Endothelial cell of umbilical vein (primary cell): ENCODE measurements at regions not wholly inside any gene's neighbourhood (a gene's known extent, or its start where the extent isn't known, plus 50 kb on each side); places are given as distances from the start of the nearest gene placed in this dataset.

Experiments
- BruUV-seq: library from RNA; stranded (reverse); fragments of 400-500 nt; replicated peaks from 2 replicates; lab custom pipeline; 2021; lab: Mats Ljungman, UMichigan
- CTCF ChIA-PET: fragments of 300-600, 350-600 bp; sonication (Branson Sonifier 250); formaldehyde crosslinking; loops from one replicate; lab custom pipeline; 2021; ENCODE audit warnings: antibody characterized with exemption, inconsistent platforms; lab: Charles Lee
- POLR2A ChIA-PET: fragments of 300-600, 350-600 bp; sonication (Branson Sonifier 250); formaldehyde crosslinking; loops from one replicate; lab custom pipeline; 2021; ENCODE audit warnings: antibody characterized with exemption, inconsistent platforms; lab: Charles Lee
- DNase-seq: peaks from one replicate; pipeline ENCODE4 v3.0.0-alpha.2; 2011; ENCODE audit warnings: low read depth, low spot score
- FAIRE-seq: peaks from 2 replicates; lab custom pipeline; 2011; peaks lifted over from hg19 to GRCh38; lab: Jason Lieb, UNC
- H2AFZ ChIP-seq: 2 replicates; pipeline ENCODE4 v1.6.0; 2012; ENCODE audit warnings: low read depth, low read length, control low read depth, inconsistent platforms
- H3K27ac ChIP-seq: 2 replicates; pipeline ENCODE4 v1.5.1; 2011; ENCODE audit warnings: low read depth, mild to moderate bottlenecking, control low read depth, low read length, moderate library complexity; ENCODE audit not compliant: insufficient read depth
- H3K27me3 ChIP-seq, 2 experiments: 2 replicates each; pipeline versions ENCODE4 v1.6.0 to v1.6.1; 2011; ENCODE audit warnings: low read length in 2 of 2, mixed read lengths in 1 of 2; ENCODE audit not compliant: control insufficient read depth in 2 of 2, insufficient read depth in 2 of 2
- H3K36me3 ChIP-seq, 2 experiments: 2 replicates in 1 of 2; 3 replicates in 1 of 2; pipeline ENCODE4 v1.5.1; 2011; ENCODE audit warnings: low read length in 2 of 2, mild to moderate bottlenecking in 1 of 2, moderate library complexity in 1 of 2; ENCODE audit not compliant: control insufficient read depth in 2 of 2, insufficient read depth in 2 of 2; ENCODE audit errors: extremely low read depth in 1 of 2
- H3K4me1 ChIP-seq: 3 replicates; pipeline ENCODE4 v1.5.1; 2011; ENCODE audit warnings: mild to moderate bottlenecking, low read length; ENCODE audit not compliant: control insufficient read depth, insufficient read depth; ENCODE audit errors: extremely low read depth
- H3K4me2 ChIP-seq: 2 replicates; pipeline ENCODE4 v1.6.1; 2011; ENCODE audit warnings: low read length, control low read depth, mixed read lengths; ENCODE audit not compliant: insufficient read depth
- H3K4me3 ChIP-seq, 3 experiments: fragments of 200-600 bp in 1 of 3; sonication (generic), shearing (Covaris generic) in 1 of 3; replicated peaks in 1 of 3; 2 replicates each; pipeline ENCODE4 v1.5.1; 2011 to 2016; ENCODE audit warnings: control low read depth in 3 of 3, low read length in 3 of 3, mild to moderate bottlenecking in 2 of 3, inconsistent platforms in 1 of 3, low read depth in 1 of 3, moderate library complexity in 1 of 3; ENCODE audit not compliant: insufficient read depth in 1 of 3
- H3K79me2 ChIP-seq: 2 replicates; pipeline ENCODE4 v1.6.0; 2012; ENCODE audit warnings: low read length, inconsistent platforms; ENCODE audit not compliant: control insufficient read depth, insufficient read depth
- H3K9ac ChIP-seq: replicated peaks from 2 replicates; pipeline ENCODE3; 2011; ENCODE audit warnings: low read length, control low read depth; ENCODE audit not compliant: insufficient read depth; ENCODE audit errors: extremely low read depth
- H3K9me1 ChIP-seq: replicated peaks from 3 replicates; pipeline ENCODE4 v1.6.0; 2011; ENCODE audit warnings: mild to moderate bottlenecking, low read length; ENCODE audit not compliant: control insufficient read depth, insufficient read depth; ENCODE audit errors: extremely low read depth
- H3K9me3 ChIP-seq: replicated peaks from 2 replicates; pipeline ENCODE4 v1.5.1; 2012; ENCODE audit warnings: low read length, inconsistent platforms; ENCODE audit not compliant: control insufficient read depth, insufficient read depth
- H4K20me1 ChIP-seq: replicated peaks from 2 replicates; pipeline ENCODE3; 2011; ENCODE audit warnings: mild to moderate bottlenecking, low read length; ENCODE audit not compliant: control insufficient read depth, insufficient read depth; ENCODE audit errors: extremely low read depth
- EZH2 ChIP-seq: IDR thresholded peaks from 2 replicates; pipeline ENCODE4 v1.6.1; 2012; ENCODE audit warnings: borderline replicate concordance, low read depth, mild to moderate bottlenecking, moderate library complexity, low read length, inconsistent platforms; ENCODE audit not compliant: severe bottlenecking
- FOS ChIP-seq: IDR thresholded peaks from 2 replicates; pipeline ENCODE4 v1.6.1; 2011; ENCODE audit warnings: mild to moderate bottlenecking, low read length, moderate library complexity, borderline replicate concordance; ENCODE audit not compliant: insufficient read depth
- GATA2 ChIP-seq: IDR thresholded peaks from 2 replicates; pipeline ENCODE4 v1.7.0; 2011; ENCODE audit warnings: low read depth, mild to moderate bottlenecking, moderate library complexity, mixed read lengths, low read length; ENCODE audit not compliant: insufficient read length, insufficient read depth
- JUN ChIP-seq: IDR thresholded peaks from 2 replicates; pipeline ENCODE4 v1.6.1; 2011; ENCODE audit warnings: borderline replicate concordance, low read depth; ENCODE audit not compliant: insufficient read length, insufficient read depth
- MYC ChIP-seq: IDR thresholded peaks from one replicate; pipeline ENCODE4 v1.6.1; 2011; ENCODE audit warnings: mild to moderate bottlenecking, low read depth, low read length
- POLR2A ChIP-seq: IDR thresholded peaks from 2 replicates; pipeline ENCODE4 v1.6.1; 2012; ENCODE audit warnings: low read depth, mild to moderate bottlenecking, control low read depth, low read length
- POLR2AphosphoS5 ChIP-seq: IDR thresholded peaks from 2 replicates; pipeline ENCODE4 v1.6.1; 2012; ENCODE audit warnings: low read depth, mild to moderate bottlenecking, control low read depth, low read length, moderate library complexity; ENCODE audit not compliant: insufficient read depth
- dilution Hi-C: fragments of 300-500 bp; cut with MboI; formaldehyde crosslinking; loops from one replicate; pipeline ENCODE4 v1.15.0; 2019; ENCODE audit warnings: low sequenced_read_pairs; ENCODE audit not compliant: extremely low pct_ligation_motif_present
- intact Hi-C: fragments of 100-400 bp; cut with micrococcal nuclease; formaldehyde crosslinking; loops from one replicate; pipeline ENCODE4 v1.10.0; 2022
- TF ChIP-seq, protein P1 (sequence below): IDR thresholded peaks from 2 replicates; pipeline ENCODE4 v1.6.1; 2011; ENCODE audit not compliant: insufficient read depth, insufficient read length
- TF ChIP-seq, protein P2 (sequence below), 2 donors: IDR thresholded peaks; 1 replicate in 1 of 2; 2 replicates in 1 of 2; pipeline ENCODE4 v1.5.1; 2011; ENCODE audit warnings: low read length in 2 of 2, mild to moderate bottlenecking in 2 of 2, moderate library complexity in 2 of 2, control low read depth in 1 of 2, inconsistent platforms in 1 of 2, low read depth in 1 of 2; ENCODE audit not compliant: insufficient read depth in 1 of 2; ENCODE audit errors: extremely low read depth in 1 of 2

DNA sequence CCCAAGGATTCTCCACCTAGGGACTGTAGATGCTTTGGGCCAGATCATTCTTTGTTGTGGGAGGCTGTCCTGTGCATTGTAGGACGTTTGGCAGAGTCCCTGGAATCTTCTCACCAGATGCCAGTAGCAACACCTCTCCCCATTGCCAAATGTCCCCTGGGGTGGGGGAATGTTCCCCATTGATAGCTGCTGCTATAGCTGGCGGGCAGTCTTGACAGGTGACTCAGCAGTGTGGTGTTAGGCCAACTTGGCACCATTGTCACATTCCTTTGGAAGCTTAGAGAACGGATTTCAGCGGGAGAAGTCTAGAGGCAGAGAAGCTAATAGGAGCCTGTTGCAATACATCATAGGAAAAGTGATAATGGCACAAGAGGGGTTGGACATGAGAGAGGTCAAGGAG lies 495.7 kb upstream of the SMIM21 start:
- H3K27ac ChIP-seq, result no peak overlapping the region
- intact Hi-C loops, result no loop called here
- no peak overlapping the region for H2AFZ ChIP-seq
- BruUV-seq, result no TSS peak
- no peak overlapping the region for H3K4me3 ChIP-seq
- FAIRE-seq (no peak), DNase-seq (no peak)
- no peaks in the 10 kb centered on the region for H3K9me1 ChIP-seq
- no peaks in the 10 kb centered on the region for H3K36me3 ChIP-seq
- H3K4me1 ChIP-seq, result no peaks in the 10 kb centered on the region
- dilution Hi-C loops, result no loop called here
- TF ChIP-seq JUN, result no peak
- TF ChIP-seq GATA2, result no peak
- TF ChIP-seq POLR2AphosphoS5, result no peak
- TF ChIP-seq EZH2, result no peak
- TF ChIP-seq, protein P1, sequence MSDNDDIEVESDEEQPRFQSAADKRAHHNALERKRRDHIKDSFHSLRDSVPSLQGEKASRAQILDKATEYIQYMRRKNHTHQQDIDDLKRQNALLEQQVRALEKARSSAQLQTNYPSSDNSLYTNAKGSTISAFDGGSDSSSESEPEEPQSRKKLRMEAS, result no peak
- no peak for TF ChIP-seq POLR2A
- no peak for TF ChIP-seq MYC
- TF ChIP-seq FOS, result no peak
- TF ChIP-seq, protein P2, sequence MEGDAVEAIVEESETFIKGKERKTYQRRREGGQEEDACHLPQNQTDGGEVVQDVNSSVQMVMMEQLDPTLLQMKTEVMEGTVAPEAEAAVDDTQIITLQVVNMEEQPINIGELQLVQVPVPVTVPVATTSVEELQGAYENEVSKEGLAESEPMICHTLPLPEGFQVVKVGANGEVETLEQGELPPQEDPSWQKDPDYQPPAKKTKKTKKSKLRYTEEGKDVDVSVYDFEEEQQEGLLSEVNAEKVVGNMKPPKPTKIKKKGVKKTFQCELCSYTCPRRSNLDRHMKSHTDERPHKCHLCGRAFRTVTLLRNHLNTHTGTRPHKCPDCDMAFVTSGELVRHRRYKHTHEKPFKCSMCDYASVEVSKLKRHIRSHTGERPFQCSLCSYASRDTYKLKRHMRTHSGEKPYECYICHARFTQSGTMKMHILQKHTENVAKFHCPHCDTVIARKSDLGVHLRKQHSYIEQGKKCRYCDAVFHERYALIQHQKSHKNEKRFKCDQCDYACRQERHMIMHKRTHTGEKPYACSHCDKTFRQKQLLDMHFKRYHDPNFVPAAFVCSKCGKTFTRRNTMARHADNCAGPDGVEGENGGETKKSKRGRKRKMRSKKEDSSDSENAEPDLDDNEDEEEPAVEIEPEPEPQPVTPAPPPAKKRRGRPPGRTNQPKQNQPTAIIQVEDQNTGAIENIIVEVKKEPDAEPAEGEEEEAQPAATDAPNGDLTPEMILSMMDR (IDR thresholded peaks at IDR 0.05; ENCODE audit: extremely low read depth in 1 of 2, insufficient read depth in 1 of 2, low read depth in 1 of 2, low read length in 2 of 2), result no peak
- ChIA-PET CTCF (no interaction called here), POLR2A (no interaction called here)
- peaks cover 2% of the 10 kb centered on the region for H3K9me3 ChIP-seq
- no peak overlapping the region for H3K4me2 ChIP-seq
- H3K27me3 ChIP-seq, result no peaks in the 10 kb centered on the region
- no peaks in the 10 kb centered on the region for H4K20me1 ChIP-seq
- H3K79me2 ChIP-seq, result no peaks in the 10 kb centered on the region
- no peak overlapping the region for H3K9ac ChIP-seq
